Astrocyte of the cerebellum (primary cell): ENCODE measurements at regions not wholly inside any gene's neighbourhood (a gene's known extent, or its start where the extent isn't known, plus 50 kb on each side); places are given as distances from the start of the nearest gene placed in this dataset.

Experiments used
- DNase-seq: peaks from one replicate; pipeline ENCODE4 v3.0.0-alpha.2; 2011; ENCODE audit warnings: low read depth
- H3K4me3 ChIP-seq: 2 replicates; pipeline ENCODE4 v1.5.1; 2011; ENCODE audit warnings: mild to moderate bottlenecking, low read depth, low read length, moderate library complexity
- in situ Hi-C: cut with HindIII; loops from 2 replicates; pipeline ENCODE4 v1.10.0; 2017; ENCODE audit warnings: low sequenced_read_pairs
- TF ChIP-seq, protein P1 (sequence below): IDR thresholded peaks from 2 replicates; pipeline ENCODE4 v1.5.1; 2012; ENCODE audit warnings: low read length, low read depth, moderate library complexity, mild to moderate bottlenecking; ENCODE audit errors: missing control alignments

DNA sequence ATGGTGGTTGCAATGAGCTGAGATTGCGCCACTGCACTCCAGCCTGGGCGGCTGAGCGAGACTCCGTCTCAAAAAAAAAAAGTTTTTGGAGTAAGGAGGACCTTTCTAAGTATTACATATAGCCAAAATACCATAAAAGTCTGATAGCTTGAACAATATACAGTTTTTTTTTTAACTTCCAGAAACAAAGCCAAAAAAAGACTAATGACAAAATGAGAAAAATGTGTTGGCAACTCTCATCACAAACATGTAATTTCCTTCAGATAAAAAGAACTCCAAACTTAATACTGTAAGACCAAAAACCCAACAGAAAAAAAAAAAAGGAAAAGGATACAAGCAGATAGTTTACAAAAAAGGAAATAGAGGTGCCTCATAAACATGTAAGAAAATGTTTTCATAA, 68.2 kb upstream of the MED4 start:
- H3K4me3 ChIP-seq: no peak overlapping the region
- no peak for DNase-seq
- TF ChIP-seq, protein P1, sequence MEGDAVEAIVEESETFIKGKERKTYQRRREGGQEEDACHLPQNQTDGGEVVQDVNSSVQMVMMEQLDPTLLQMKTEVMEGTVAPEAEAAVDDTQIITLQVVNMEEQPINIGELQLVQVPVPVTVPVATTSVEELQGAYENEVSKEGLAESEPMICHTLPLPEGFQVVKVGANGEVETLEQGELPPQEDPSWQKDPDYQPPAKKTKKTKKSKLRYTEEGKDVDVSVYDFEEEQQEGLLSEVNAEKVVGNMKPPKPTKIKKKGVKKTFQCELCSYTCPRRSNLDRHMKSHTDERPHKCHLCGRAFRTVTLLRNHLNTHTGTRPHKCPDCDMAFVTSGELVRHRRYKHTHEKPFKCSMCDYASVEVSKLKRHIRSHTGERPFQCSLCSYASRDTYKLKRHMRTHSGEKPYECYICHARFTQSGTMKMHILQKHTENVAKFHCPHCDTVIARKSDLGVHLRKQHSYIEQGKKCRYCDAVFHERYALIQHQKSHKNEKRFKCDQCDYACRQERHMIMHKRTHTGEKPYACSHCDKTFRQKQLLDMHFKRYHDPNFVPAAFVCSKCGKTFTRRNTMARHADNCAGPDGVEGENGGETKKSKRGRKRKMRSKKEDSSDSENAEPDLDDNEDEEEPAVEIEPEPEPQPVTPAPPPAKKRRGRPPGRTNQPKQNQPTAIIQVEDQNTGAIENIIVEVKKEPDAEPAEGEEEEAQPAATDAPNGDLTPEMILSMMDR: no peak
- in situ Hi-C loops: no loop called here

DNA sequence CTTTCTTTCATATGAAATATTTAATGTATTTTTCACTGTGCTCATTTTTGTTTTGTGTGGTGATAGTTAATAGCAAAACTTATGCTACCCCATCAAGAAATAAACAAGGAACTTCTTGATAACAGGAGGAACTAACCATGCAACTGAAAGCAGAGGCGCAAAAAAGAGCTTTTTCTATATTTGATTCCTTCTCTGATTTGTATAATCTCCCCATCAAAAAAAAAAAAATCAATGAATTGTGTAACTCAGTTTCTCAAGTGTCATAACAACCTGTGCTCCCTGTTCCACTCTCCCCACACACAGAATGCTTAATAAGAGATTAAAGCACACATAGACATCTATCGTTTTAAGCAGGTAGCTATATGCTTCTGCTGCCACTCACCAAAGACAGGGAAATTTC, 67.3 kb upstream of the MED4 start:
- H3K4me3 ChIP-seq: no peak overlapping the region
- TF ChIP-seq, protein P1: no peak
- DNase-seq: no peak
- in situ Hi-C loops: no loop called here

DNA sequence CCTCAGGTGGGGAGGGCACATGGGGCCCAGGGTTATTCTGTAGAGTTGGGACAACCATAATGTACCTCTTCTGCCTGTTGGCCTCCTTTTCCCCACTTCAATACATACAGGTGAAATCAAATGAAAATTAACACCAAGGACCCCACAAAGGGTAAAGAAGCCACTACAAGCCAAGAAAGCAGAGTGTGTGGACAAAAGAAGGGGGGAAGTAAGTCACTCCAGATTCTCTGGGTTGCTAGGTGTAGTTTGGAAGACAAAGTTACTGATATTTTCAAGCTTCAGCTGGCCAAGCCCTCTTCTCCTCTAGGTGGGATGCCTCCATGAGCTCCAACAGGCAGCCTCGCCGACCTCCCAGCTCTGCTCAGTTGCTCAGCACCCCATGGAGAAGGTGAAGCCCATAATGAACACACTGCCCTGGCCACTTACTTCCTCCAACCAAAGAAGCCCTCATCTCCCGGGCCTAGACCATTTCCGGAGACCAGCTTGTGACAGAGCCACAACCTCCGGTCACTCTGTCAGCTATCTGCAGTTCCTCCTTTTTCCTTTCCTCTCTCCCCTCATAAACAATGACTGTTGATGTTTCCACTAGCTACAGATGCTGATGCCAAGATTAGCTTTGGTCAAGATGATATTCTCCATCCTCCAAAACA, 66.8 kb upstream of the MED4 start:
- TF ChIP-seq, protein P1: no peak
- no peak overlapping the region for H3K4me3 ChIP-seq
- DNase-seq: no peak
- in situ Hi-C loops: no loop called here

DNA sequence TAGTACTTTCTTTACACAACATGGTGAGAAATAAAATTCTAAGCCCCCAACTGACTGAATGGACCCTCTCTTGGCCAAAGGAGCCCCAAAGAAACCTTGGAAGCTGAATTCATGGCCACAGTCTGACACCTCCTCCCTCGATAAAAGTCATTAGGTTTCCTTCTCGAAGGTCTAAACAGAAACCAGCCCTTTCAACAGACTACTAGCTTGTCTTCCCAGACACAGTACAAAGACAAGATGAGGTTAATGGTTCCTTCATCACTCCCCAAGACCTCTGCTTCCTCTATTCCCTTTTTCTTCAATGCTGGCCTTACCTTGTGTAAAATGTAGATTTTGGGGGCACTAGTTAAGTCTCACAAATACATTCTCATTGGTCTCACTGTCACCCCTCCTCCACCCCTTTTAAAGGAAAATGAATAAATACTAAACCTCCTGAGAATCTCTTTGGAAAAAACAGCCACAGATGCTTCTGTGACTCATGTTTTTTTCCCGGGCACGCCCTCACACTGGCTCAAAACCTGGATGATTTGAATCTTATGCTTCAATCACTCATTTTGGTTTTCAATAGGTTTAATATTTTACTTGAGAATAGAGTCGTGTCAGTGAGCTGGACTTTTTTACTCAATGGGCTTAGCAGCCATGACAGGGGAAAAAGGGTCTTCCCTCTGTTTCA, 65.8 kb upstream of the MED4 start:
- no peak for DNase-seq
- TF ChIP-seq, protein P1: no peak
- in situ Hi-C loops: no loop called here
- no peak overlapping the region for H3K4me3 ChIP-seq

DNA sequence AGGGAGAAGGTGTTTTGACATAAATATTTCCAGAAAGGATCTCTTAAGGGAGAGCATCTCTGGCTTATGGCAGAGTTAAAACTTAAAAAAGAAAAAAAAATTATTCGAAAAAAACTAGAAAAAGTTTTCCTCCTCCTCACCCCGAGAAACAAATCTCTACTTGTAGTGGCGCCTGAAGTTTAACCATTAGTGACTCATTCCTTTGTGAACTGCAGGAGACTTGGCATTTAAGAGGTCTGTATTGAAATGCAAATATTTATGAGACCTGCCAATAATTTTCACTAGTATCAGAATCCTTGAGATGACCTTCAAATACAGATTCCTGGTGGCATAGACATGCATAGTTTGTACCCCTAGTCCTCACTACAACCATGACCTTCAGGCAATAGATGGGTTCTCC, 64.9 kb upstream of the MED4 start:
- TF ChIP-seq, protein P1: no peak
- in situ Hi-C loops: no loop called here
- H3K4me3 ChIP-seq: no peak overlapping the region
- peak; percentile 35 for DNase-seq

DNA sequence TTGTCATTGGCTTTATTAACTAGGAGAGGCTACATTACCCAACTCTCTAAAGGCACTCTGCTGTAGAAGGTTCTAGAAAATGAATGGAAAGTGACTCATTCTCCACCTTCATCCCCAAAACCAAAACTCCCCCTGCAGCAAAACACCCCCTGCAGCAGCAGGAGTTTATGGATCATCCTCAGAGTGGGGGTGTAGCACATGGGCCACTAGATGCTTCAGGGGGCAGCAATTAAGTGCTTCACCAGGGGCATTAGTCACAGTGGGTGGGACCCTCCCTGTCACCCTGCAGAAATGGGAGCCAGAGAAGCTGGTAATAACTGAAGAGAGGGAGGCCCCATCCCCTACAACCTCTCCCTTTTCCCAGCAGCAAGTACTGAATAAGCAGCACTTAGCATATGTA, 64.5 kb upstream of the MED4 start:
- in situ Hi-C loops: no loop called here
- no peak for DNase-seq
- TF ChIP-seq, protein P1: no peak
- no peak overlapping the region for H3K4me3 ChIP-seq
